Sigmoid colon (tissue), 4 donors: ENCODE measurements at regions not wholly inside any gene's neighbourhood (a gene's known extent, or its start where the extent isn't known, plus 50 kb on each side); places are given as distances from the start of the nearest gene placed in this dataset.

Source experiments
- CTCF ChIP-seq, 4 experiments: fragments of 450-650 bp in 3 of 4; fragments of 200-600 bp in 1 of 4; IDR thresholded peaks; one replicate each; pipeline ENCODE4 v1.5.1; 2016 to 2019; ENCODE audit warnings: antibody characterized with exemption in 4 of 4, mild to moderate bottlenecking in 3 of 4, moderate library complexity in 2 of 4
- EP300 ChIP-seq, 4 donors: sonication (generic); formaldehyde crosslinking; IDR thresholded peaks; one replicate each; pipeline ENCODE4 v1.6.1; 2017; ENCODE audit warnings: antibody characterized with exemption in 4 of 4
- POLR2AphosphoS5 ChIP-seq, 4 donors: sonication (generic); formaldehyde crosslinking; IDR thresholded peaks; one replicate each; pipeline ENCODE4 v1.6.1; 2017; ENCODE audit warnings: antibody characterized with exemption in 4 of 4

DNA sequence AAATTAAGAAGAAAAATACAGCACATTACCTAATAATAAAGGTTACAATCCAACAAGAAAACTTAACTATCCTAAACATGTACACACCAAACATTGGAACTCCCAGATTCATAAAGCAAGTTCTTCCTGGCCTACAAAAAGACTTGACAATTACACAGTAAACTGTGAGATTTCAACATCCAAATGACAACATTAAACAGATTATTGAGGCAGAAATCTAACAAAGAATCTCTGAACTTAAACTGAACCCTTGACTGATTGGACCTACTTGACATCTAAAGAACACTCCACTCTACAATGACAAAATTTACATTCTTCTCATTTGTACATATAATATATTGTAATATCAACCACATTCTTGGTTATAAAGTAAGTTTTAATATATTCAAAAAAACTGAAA lies 1341.3 kb downstream of the LRFN5 start:
- no peak for TF ChIP-seq EP300 (IDR thresholded peaks at IDR 0.05)
- no peak for TF ChIP-seq CTCF (IDR thresholded peaks at IDR 0.05)
- no peak for TF ChIP-seq POLR2AphosphoS5 (IDR thresholded peaks at IDR 0.05)
